ENCODE measurements at regions not wholly inside any gene's neighbourhood (a gene's known extent, or its start where the extent isn't known, plus 50 kb on each side); places are given as distances from the start of the nearest gene placed in this dataset.

GRCh38 chr6:141587482-141588266 lies 545.1 kb upstream of the GJE1 start:
- Mint-ChIP-seq H3K4me3 (no peak overlapping the region), H3K4me1 (no peaks in the 10 kb centered on the region), H3K9me3 (peaks cover 8% of the 10 kb centered on the region), H3K36me3 (ENCODE audit: low read depth) (no peaks in the 10 kb centered on the region), H3K27me3 (ENCODE audit: insufficient read depth) (no peaks in the 10 kb centered on the region), H3K27ac (no peak overlapping the region)
- WGBS, 2 experiments (ENCODE audit: insufficient coverage in 1 of 2, insufficient read length in 1 of 2) = 86% methylated on average over 4 of the region's 4 CpGs; no CpG with 5 or more reads in 1 of the 2 experiments
- peaks cover 6% of the 10 kb centered on the region for H3K9me3 ChIP-seq (ENCODE audit: control insufficient read depth, low read length)
- H3K27me3 ChIP-seq (ENCODE audit: control insufficient read depth, insufficient read depth, low read length, poor library complexity, severe bottlenecking) = no peaks in the 10 kb centered on the region
- TF ChIP-seq CTCF (conservative IDR thresholded peaks at IDR 0.05) = no peak
- no peak for DNase-seq
- no peak overlapping the region for H3K4me3 ChIP-seq (ENCODE audit: low read length)
- no peak overlapping the region for H3K27ac ChIP-seq (ENCODE audit: low read depth, low read length)
- no peak overlapping the region for H3K9ac ChIP-seq (ENCODE audit: extremely low read depth, low read length, poor library complexity, severe bottlenecking)
- H3K36me3 ChIP-seq (ENCODE audit: control insufficient read depth, insufficient read depth, low read length) = no peaks in the 10 kb centered on the region
- H3K4me1 ChIP-seq (ENCODE audit: control insufficient read depth, insufficient read depth, low read length) = no peaks in the 10 kb centered on the region

- Mint-ChIP-seq H3K36me3 (ENCODE audit: low read depth) (no peaks in the 10 kb centered on the region), H3K27me3 (ENCODE audit: insufficient read depth) (no peaks in the 10 kb centered on the region), H3K9me3 (no peaks in the 10 kb centered on the region), H3K4me3 (no peak overlapping the region), H3K4me1 (no peaks in the 10 kb centered on the region), H3K27ac (no peak overlapping the region)
- no peak for TF ChIP-seq CTCF (conservative IDR thresholded peaks at IDR 0.05)
- WGBS, 2 experiments (ENCODE audit: insufficient coverage in 1 of 2, insufficient read length in 1 of 2) = 97 to 100% methylated on average over 1 to 2 of the region's 2 CpGs
- no peaks in the 10 kb centered on the region for H3K9me3 ChIP-seq (ENCODE audit: control insufficient read depth, low read length)
- no peaks in the 10 kb centered on the region for H3K4me1 ChIP-seq (ENCODE audit: control insufficient read depth, insufficient read depth, low read length)
- no peak for DNase-seq
- H3K27me3 ChIP-seq (ENCODE audit: control insufficient read depth, insufficient read depth, low read length, poor library complexity, severe bottlenecking) = no peaks in the 10 kb centered on the region
- no peak overlapping the region for H3K9ac ChIP-seq (ENCODE audit: extremely low read depth, low read length, poor library complexity, severe bottlenecking)
- no peak overlapping the region for H3K27ac ChIP-seq (ENCODE audit: low read depth, low read length)
- no peaks in the 10 kb centered on the region for H3K36me3 ChIP-seq (ENCODE audit: control insufficient read depth, insufficient read depth, low read length)
- H3K4me3 ChIP-seq (ENCODE audit: low read length) = no peak overlapping the region
These were observed 551.7 kb upstream of the GJE1 start for GRCh38 chr6:141580988-141581552.

GRCh38 chr6:141580131-141580530 lies 552.6 kb upstream of the GJE1 start:
- no peak overlapping the region for H3K9ac ChIP-seq (ENCODE audit: extremely low read depth, low read length, poor library complexity, severe bottlenecking)

More at GRCh38 chr6:141580131-141580530, 552.6 kb upstream of the GJE1 start:
- DNase-seq = no peak
- H3K36me3 Mint-ChIP-seq (ENCODE audit: low read depth) = no peaks in the 10 kb centered on the region
- 91 to 100% methylated on average over 1 to 4 of the region's 4 CpGs for WGBS, 2 experiments (ENCODE audit: insufficient coverage in 1 of 2, insufficient read length in 1 of 2)
- H3K4me1 ChIP-seq (ENCODE audit: control insufficient read depth, insufficient read depth, low read length) = no peaks in the 10 kb centered on the region
- no peak overlapping the region for H3K4me3 Mint-ChIP-seq
- H3K27me3 ChIP-seq (ENCODE audit: control insufficient read depth, insufficient read depth, low read length, poor library complexity, severe bottlenecking) = no peaks in the 10 kb centered on the region
- H3K4me3 ChIP-seq (ENCODE audit: low read length) = no peak overlapping the region
- no peaks in the 10 kb centered on the region for H3K9me3 Mint-ChIP-seq
- no peaks in the 10 kb centered on the region for H3K27me3 Mint-ChIP-seq (ENCODE audit: insufficient read depth)
- no peaks in the 10 kb centered on the region for H3K4me1 Mint-ChIP-seq
- no peaks in the 10 kb centered on the region for H3K9me3 ChIP-seq (ENCODE audit: control insufficient read depth, low read length)
- no peak for TF ChIP-seq CTCF (conservative IDR thresholded peaks at IDR 0.05)
- H3K27ac Mint-ChIP-seq = no peak overlapping the region
- no peaks in the 10 kb centered on the region for H3K36me3 ChIP-seq (ENCODE audit: control insufficient read depth, insufficient read depth, low read length)
- no peak overlapping the region for H3K27ac ChIP-seq (ENCODE audit: low read depth, low read length)

Data from endodermal cell (in vitro differentiated cells).